ENCODE measurements at regions not wholly inside any gene's neighbourhood (a gene's known extent, or its start where the extent isn't known, plus 50 kb on each side); places are given as distances from the start of the nearest gene placed in this dataset.

DNA sequence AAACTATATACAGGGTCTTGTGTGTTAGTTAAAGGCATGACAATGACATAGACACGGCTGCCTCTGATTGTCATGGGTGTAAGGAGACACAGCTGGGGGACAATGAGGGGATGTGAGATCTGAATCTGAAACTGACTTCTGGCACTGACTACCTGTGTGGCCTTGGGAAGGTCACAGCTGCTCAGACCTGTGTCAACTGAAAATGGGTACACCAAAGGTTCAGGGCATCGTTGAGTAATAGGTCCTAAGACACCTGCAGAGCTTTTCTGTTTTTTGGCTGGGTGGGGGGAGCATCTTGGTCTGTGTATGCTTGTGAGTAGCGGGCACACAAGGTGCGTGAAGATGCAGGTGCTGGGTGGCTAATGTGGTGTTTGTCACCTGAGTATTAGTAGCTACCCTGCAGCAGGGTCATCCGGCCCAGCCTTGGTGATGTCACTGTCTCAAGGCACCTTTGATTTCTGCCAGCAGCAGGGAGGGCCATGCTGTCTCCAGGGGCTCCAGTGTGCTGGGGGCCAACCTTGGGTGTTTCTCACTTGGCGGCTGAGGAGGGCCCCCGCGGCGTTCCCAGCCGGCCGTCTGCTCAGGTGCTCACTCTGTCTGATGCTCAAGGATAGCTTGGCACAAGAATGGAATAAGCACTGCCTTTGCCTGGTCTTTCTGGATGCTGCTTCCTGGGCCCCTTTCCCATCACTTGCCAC, 53.1 kb upstream of the HS6ST1 start:
- TF ChIP-seq POLR2A (IDR thresholded peaks at IDR 0.05; ENCODE audit: low read depth, low read length), result no peak
- TF ChIP-seq POLR2AphosphoS5 (IDR thresholded peaks at IDR 0.05; ENCODE audit: insufficient read depth, low read depth, low read length), result no peak
- TF ChIP-seq, protein P1, sequence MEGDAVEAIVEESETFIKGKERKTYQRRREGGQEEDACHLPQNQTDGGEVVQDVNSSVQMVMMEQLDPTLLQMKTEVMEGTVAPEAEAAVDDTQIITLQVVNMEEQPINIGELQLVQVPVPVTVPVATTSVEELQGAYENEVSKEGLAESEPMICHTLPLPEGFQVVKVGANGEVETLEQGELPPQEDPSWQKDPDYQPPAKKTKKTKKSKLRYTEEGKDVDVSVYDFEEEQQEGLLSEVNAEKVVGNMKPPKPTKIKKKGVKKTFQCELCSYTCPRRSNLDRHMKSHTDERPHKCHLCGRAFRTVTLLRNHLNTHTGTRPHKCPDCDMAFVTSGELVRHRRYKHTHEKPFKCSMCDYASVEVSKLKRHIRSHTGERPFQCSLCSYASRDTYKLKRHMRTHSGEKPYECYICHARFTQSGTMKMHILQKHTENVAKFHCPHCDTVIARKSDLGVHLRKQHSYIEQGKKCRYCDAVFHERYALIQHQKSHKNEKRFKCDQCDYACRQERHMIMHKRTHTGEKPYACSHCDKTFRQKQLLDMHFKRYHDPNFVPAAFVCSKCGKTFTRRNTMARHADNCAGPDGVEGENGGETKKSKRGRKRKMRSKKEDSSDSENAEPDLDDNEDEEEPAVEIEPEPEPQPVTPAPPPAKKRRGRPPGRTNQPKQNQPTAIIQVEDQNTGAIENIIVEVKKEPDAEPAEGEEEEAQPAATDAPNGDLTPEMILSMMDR (IDR thresholded peaks at IDR 0.05; ENCODE audit: extremely low read depth in 1 of 2, insufficient read depth in 1 of 2, low read depth in 1 of 2, low read length in 2 of 2), result no peak
- TF ChIP-seq GATA2 (IDR thresholded peaks at IDR 0.05; ENCODE audit: insufficient read depth, insufficient read length, low read depth, low read length), result no peak
- no peak for TF ChIP-seq EZH2 (IDR thresholded peaks at IDR 0.05; ENCODE audit: borderline replicate concordance, low read depth, low read length, severe bottlenecking)
- TF ChIP-seq MYC (IDR thresholded peaks at IDR 0.05; ENCODE audit: low read depth, low read length), result no peak
- no peak for TF ChIP-seq FOS (IDR thresholded peaks at IDR 0.05; ENCODE audit: borderline replicate concordance, insufficient read depth, low read length)
- no peak for TF ChIP-seq JUN (IDR thresholded peaks at IDR 0.05; ENCODE audit: borderline replicate concordance, insufficient read depth, insufficient read length, low read depth)
